HG02852 (cell line): ENCODE measurements at regions not wholly inside any gene's neighbourhood (a gene's known extent, or its start where the extent isn't known, plus 50 kb on each side); places are given as distances from the start of the nearest gene placed in this dataset.
"Not testable (repeated sequence)": the region's sequence is repeated elsewhere in the genome, so short reads cannot be mapped to it uniquely, and the experiment has no call there.

Experiments
- ATAC-seq: cut with Tn5 transposase; IDR thresholded peaks from one replicate; pipeline ENCODE4 v1.9.1; 2021; ENCODE audit warnings: mild to moderate bottlenecking, moderate library complexity; ENCODE audit not compliant: unreplicated experiment

GRCh38 chr9:40909821-40910220, 218.7 kb downstream of the FOXD4L6 start:
- ATAC-seq, result no peak

DNA sequence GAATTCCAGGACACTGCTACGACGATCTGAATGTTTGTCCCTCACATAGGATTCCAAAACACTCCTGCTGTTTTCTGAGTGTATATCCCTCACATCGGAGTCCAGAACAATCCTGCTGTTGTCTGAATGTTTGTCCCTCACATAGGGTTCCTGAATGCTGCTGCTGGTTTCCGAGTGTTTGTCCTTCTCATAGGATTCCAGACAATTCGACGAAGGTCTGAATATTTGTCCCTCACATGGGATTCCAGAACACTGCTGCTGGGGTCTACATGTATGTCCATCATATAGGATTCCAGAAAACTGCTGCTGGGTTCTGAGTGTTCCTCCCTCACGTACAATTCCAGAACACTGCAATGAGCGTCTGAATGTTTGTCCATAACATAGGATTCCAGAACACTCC, 219.4 kb downstream of the FOXD4L6 start:
- ATAC-seq, result not testable (repeated sequence)

DNA sequence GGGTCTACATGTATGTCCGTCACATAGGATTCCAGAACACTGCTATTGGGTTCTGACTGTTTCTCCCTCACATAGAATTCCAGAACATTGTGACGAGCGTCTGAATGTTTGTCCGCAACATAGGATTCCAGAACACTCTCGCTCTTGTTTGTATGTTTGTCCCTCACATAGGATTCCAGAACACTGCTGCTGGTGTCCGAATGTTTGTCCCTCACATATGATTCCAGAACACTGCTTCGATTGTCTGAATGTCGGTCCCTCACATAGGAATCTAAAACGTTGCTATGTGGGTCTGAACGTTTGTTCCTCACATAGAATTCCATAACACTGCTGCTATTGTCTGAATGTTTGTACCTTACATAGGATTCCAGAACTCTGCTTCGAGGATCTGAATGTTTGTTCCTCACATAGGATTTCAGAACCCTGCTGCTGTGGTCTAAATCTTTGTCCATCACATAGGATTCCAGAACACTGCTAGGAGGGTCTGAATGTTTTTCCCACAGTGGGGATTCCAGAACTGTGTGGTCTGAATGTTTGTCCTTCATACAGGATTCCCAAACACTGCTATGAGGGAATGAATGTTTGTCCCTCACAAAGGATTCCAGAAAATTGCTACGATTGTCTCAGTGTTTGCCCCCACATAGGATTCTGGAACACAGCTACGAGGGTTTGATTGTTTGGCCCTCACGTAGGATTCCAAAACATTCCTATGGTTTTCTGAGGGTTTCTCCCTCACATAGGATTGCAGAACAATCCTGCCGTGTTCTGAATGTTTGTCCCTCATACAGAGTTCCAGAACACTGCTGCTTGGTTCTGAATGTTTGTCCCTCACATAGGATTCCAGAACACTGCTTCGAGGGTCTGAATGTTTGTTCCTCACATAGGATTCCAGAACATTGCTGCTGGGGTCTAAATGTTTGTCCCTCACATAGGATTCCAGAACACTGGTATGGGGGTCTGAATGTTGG, 220.5 kb downstream of the FOXD4L6 start:
- no peak for ATAC-seq

- not testable (repeated sequence) for ATAC-seq
These were observed 221.6 kb downstream of the FOXD4L6 start for GRCh38 chr9:40906879-40907278.

- not testable (repeated sequence) for ATAC-seq
These were observed 236.2 kb downstream of the FOXD4L6 start for GRCh38 chr9:40892315-40892714.

DNA sequence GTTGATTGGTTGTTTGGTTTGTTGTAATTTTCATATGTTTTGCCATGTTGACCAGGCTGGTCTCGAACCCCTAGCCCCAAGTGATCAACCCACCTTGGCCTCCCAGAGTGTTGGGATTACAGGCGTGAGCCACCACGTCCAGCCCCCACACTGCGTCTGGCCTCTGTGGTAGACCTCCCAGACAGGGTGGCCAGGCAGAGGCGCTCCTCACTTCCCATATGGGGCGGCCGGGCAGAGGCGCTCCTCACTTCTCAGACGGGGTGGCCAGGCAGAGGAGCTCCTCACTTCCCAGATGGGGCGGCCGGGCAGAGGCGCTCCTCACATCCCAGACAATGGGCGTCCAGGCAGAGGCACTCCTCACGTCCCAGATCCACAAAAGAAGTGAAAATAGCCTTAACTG, 242.6 kb downstream of the FOXD4L6 start:
- ATAC-seq, result not testable (repeated sequence)

- not testable (repeated sequence) for ATAC-seq
These were observed 243.5 kb downstream of the FOXD4L6 start for GRCh38 chr9:40884902-40885490.

- no peak for ATAC-seq
These were observed 244.2 kb downstream of the FOXD4L6 start for GRCh38 chr9:40884072-40884901.

GRCh38 chr9:40883423-40884071, 244.9 kb downstream of the FOXD4L6 start:
- ATAC-seq, result not testable (repeated sequence)

DNA sequence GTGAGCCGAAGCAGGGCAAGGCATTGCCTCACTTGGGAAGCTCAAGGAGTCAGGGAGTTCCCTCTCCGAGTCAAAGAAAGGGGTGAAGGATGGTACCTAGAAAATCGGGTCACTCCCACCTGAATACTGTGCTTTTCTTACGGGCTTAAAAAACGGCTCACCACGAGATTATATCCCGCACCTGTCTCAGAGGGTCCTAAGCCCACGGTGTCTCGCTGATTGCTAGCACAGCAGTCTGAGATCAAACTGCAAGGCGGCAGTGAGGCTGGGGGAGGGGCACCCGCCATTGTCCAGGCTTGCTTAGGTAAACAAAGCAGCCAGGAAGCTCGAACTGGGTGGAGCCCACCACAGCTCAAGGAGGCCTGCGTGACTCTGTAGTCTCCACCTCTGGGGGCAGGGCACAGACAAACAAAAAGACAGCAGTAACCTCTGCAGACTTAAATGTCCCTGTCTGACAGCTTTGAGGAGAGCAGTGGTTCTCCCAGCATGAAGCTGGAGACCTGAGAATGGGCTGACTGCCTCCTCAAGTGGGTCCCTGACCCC, 254.7 kb downstream of the FOXD4L6 start:
- not testable (repeated sequence) for ATAC-seq

GRCh38 chr9:40868437-40868836, 260.0 kb downstream of the FOXD4L6 start:
- ATAC-seq, result not testable (repeated sequence)
